Sigmoid colon (tissue), 4 donors: ENCODE measurements at regions not wholly inside any gene's neighbourhood (a gene's known extent, or its start where the extent isn't known, plus 50 kb on each side); places are given as distances from the start of the nearest gene placed in this dataset.

Experiments used
- CTCF ChIP-seq, 4 experiments: fragments of 450-650 bp in 3 of 4; fragments of 200-600 bp in 1 of 4; IDR thresholded peaks; one replicate each; pipeline ENCODE4 v1.5.1; 2016 to 2019; ENCODE audit warnings: antibody characterized with exemption in 4 of 4, mild to moderate bottlenecking in 3 of 4, moderate library complexity in 2 of 4
- EP300 ChIP-seq, 4 donors: sonication (generic); formaldehyde crosslinking; IDR thresholded peaks; one replicate each; pipeline ENCODE4 v1.6.1; 2017; ENCODE audit warnings: antibody characterized with exemption in 4 of 4
- POLR2A ChIP-seq, 2 donors: fragments of 450-650 bp; IDR thresholded peaks; one replicate each; pipeline ENCODE4 v1.6.1; 2016; ENCODE audit warnings: antibody characterized with exemption in 2 of 2, mild to moderate bottlenecking in 2 of 2, moderate library complexity in 2 of 2
- POLR2AphosphoS5 ChIP-seq, 4 donors: sonication (generic); formaldehyde crosslinking; IDR thresholded peaks; one replicate each; pipeline ENCODE4 v1.6.1; 2017; ENCODE audit warnings: antibody characterized with exemption in 4 of 4

GRCh38 chr3:106720510-106720909 lies 656.7 kb upstream of the CCDC54 start:
- TF ChIP-seq EP300 (IDR thresholded peaks at IDR 0.05) (no peak), POLR2A (IDR thresholded peaks at IDR 0.05) (no peak), CTCF (IDR thresholded peaks at IDR 0.05) (no peak), POLR2AphosphoS5 (IDR thresholded peaks at IDR 0.05) (no peak)
